ENCODE measurements at regions not wholly inside any gene's neighbourhood (a gene's known extent, or its start where the extent isn't known, plus 50 kb on each side); places are given as distances from the start of the nearest gene placed in this dataset.

- DNase-seq (ENCODE audit: low spot score) = no peak
- Histone ChIP-seq H3K9ac (ENCODE audit: low read depth in 1 of 2, low read length in 2 of 2) (no peak overlapping the region), H3K9me3 (ENCODE audit: control insufficient read depth in 4 of 4, low read length in 3 of 4) (no peaks in the 10 kb centered on the region), H3K27me3 (ENCODE audit: control insufficient read depth in 4 of 4, insufficient read depth in 4 of 4, low read length in 3 of 4) (no peaks in the 10 kb centered on the region), H3K36me3 (ENCODE audit: control insufficient read depth in 4 of 4, insufficient read depth in 3 of 4, low read depth in 1 of 4, low read length in 3 of 4) (no peaks in the 10 kb centered on the region), H3K4me1 (ENCODE audit: control insufficient read depth in 4 of 4, insufficient read depth in 4 of 4, low read length in 3 of 4) (no peaks in the 10 kb centered on the region), H3K27ac (ENCODE audit: low read depth in 1 of 2, low read length in 2 of 2) (no peak overlapping the region), H3K4me3 (ENCODE audit: low read depth in 1 of 3, low read length in 3 of 3) (no peak overlapping the region)
- TF ChIP-seq TAF1 (conservative IDR thresholded peaks at IDR 0.05) = no peak
- TF ChIP-seq JUND (IDR thresholded peaks at IDR 0.05) = no peak
These were observed 197.5 kb upstream of the ATP2B1 start for GRCh38 chr12:89906178-89906577.

- Histone ChIP-seq H3K4me3 (ENCODE audit: low read depth in 1 of 3, low read length in 3 of 3) (no peak overlapping the region), H3K9ac (ENCODE audit: low read depth in 1 of 2, low read length in 2 of 2) (no peak overlapping the region), H3K9me3 (ENCODE audit: control insufficient read depth in 4 of 4, low read length in 3 of 4) (no peaks in the 10 kb centered on the region), H3K27me3 (ENCODE audit: control insufficient read depth in 4 of 4, insufficient read depth in 4 of 4, low read length in 3 of 4) (no peaks in the 10 kb centered on the region), H3K4me1 (ENCODE audit: control insufficient read depth in 4 of 4, insufficient read depth in 4 of 4, low read length in 3 of 4) (no peaks in the 10 kb centered on the region), H3K27ac (ENCODE audit: low read depth in 1 of 2, low read length in 2 of 2) (no peak overlapping the region), H3K36me3 (ENCODE audit: control insufficient read depth in 4 of 4, insufficient read depth in 3 of 4, low read depth in 1 of 4, low read length in 3 of 4) (no peaks in the 10 kb centered on the region)
- WGBS = 64% methylated on average over 1 of the region's 1 CpG
- TF ChIP-seq RAD21 (IDR thresholded peaks at IDR 0.05) (no peak), JUND (IDR thresholded peaks at IDR 0.05) (no peak), TAF1 (conservative IDR thresholded peaks at IDR 0.05) (no peak), RXRA (IDR thresholded peaks at IDR 0.05) (no peak), SP1 (IDR thresholded peaks at IDR 0.05) (no peak)
- DNase-seq (ENCODE audit: low spot score) = no peak
These were observed 193.4 kb upstream of the ATP2B1 start for GRCh38 chr12:89901906-89902642.

- TF ChIP-seq JUND (IDR thresholded peaks at IDR 0.05) (no peak), GABPA (IDR thresholded peaks at IDR 0.05 in 1 of 2, conservative IDR thresholded peaks at IDR 0.05 in 1 of 2) (no peak), CTCF (IDR thresholded peaks at IDR 0.05; ENCODE audit: low read depth, low read length, missing input control) (no peak), TAF1 (conservative IDR thresholded peaks at IDR 0.05) (no peak), SP1 (IDR thresholded peaks at IDR 0.05) (no peak), FOXA1 (IDR thresholded peaks at IDR 0.05) (no peak), HNF4A (conservative IDR thresholded peaks at IDR 0.05) (no peak), MAX (IDR thresholded peaks at IDR 0.05) (no peak)
- WGBS = 77% methylated on average over 2 of the region's 2 CpGs
- no peak for DNase-seq (ENCODE audit: low spot score)
- Histone ChIP-seq H3K4me1 (ENCODE audit: control insufficient read depth in 4 of 4, insufficient read depth in 4 of 4, low read length in 3 of 4) (no peaks in the 10 kb centered on the region), H3K27me3 (ENCODE audit: control insufficient read depth in 4 of 4, insufficient read depth in 4 of 4, low read length in 3 of 4) (no peaks in the 10 kb centered on the region), H3K9me3 (ENCODE audit: control insufficient read depth in 4 of 4, low read length in 3 of 4) (no peaks in the 10 kb centered on the region), H3K27ac (ENCODE audit: low read depth in 1 of 2, low read length in 2 of 2) (no peak overlapping the region), H3K4me3 (ENCODE audit: low read depth in 1 of 3, low read length in 3 of 3) (no peak overlapping the region), H3K36me3 (ENCODE audit: control insufficient read depth in 4 of 4, insufficient read depth in 3 of 4, low read depth in 1 of 4, low read length in 3 of 4) (no peaks in the 10 kb centered on the region), H3K9ac (ENCODE audit: low read depth in 1 of 2, low read length in 2 of 2) (no peak overlapping the region)
These were observed 192.7 kb upstream of the ATP2B1 start for GRCh38 chr12:89901319-89901718.

GRCh38 chr12:89899651-89900050, 191.0 kb upstream of the ATP2B1 start:
- 84% methylated on average over 2 of the region's 2 CpGs for WGBS
- Histone ChIP-seq H3K36me3 (ENCODE audit: control insufficient read depth in 4 of 4, insufficient read depth in 3 of 4, low read depth in 1 of 4, low read length in 3 of 4) (no peaks in the 10 kb centered on the region), H3K9ac (ENCODE audit: low read depth in 1 of 2, low read length in 2 of 2) (no peak overlapping the region), H3K27ac (ENCODE audit: low read depth in 1 of 2, low read length in 2 of 2) (no peak overlapping the region), H3K4me3 (ENCODE audit: low read depth in 1 of 3, low read length in 3 of 3) (no peak overlapping the region), H3K9me3 (ENCODE audit: control insufficient read depth in 4 of 4, low read length in 3 of 4) (no peaks in the 10 kb centered on the region), H3K4me1 (ENCODE audit: control insufficient read depth in 4 of 4, insufficient read depth in 4 of 4, low read length in 3 of 4) (no peaks in the 10 kb centered on the region), H3K27me3 (ENCODE audit: control insufficient read depth in 4 of 4, insufficient read depth in 4 of 4, low read length in 3 of 4) (no peaks in the 10 kb centered on the region)
- TF ChIP-seq SP1 (IDR thresholded peaks at IDR 0.05) (no peak), MAX (IDR thresholded peaks at IDR 0.05) (no peak), YY1 (IDR thresholded peaks at IDR 0.05) (no peak), GABPA (IDR thresholded peaks at IDR 0.05 in 1 of 2, conservative IDR thresholded peaks at IDR 0.05 in 1 of 2) (no peak), HNF4G (IDR thresholded peaks at IDR 0.05) (no peak), RAD21 (IDR thresholded peaks at IDR 0.05) (no peak), JUND (IDR thresholded peaks at IDR 0.05) (no peak), FOXA2 (IDR thresholded peaks at IDR 0.05) (no peak), ZBTB33 (IDR thresholded peaks at IDR 0.05) (no peak), ATF3 (IDR thresholded peaks at IDR 0.05) (no peak), CTCF (IDR thresholded peaks at IDR 0.05; ENCODE audit: low read depth, low read length, missing input control) (no peak)
- no peak for DNase-seq (ENCODE audit: low spot score)
